Left cardiac atrium (tissue), 4 donors: ENCODE measurements at regions not wholly inside any gene's neighbourhood (a gene's known extent, or its start where the extent isn't known, plus 50 kb on each side); places are given as distances from the start of the nearest gene placed in this dataset.

Experiments
- ATAC-seq, 2 donors: fragments of 200-7000 bp; cut with Tn5 transposase; one replicate each; pipeline ENCODE4 v1.9.1; 2020; ENCODE audit warnings: mild to moderate bottlenecking in 2 of 2, moderate library complexity in 2 of 2
- DNase-seq: peaks from one replicate; pipeline ENCODE4 v3.0.0-alpha.2; 2020
- intact Hi-C, 2 donors: fragments of 100-400 bp; cut with DNase I; formaldehyde crosslinking; loops; one replicate each; pipeline versions ENCODE4 v1.14.1 to v1.15.1; 2022 to 2023
- donor health status: DM: no; HTN: yes; CAD: no.
- donor health status: DM: no; HTN: yes; CAD: no; lungs with severe emphysema.
- donor health status: DM: yes; HTN: yes; CAD: no.
- donor health status: Dilated cardiomyopathy.

- intact Hi-C loops, result no loop called here
- ATAC-seq (no peak), DNase-seq (no peak)
Observed at GRCh38 chr3:18019161-18019495, 276.7 kb upstream of the TBC1D5 start.

- ATAC-seq, result no peak
- intact Hi-C loops, result no loop called here
- no peak for DNase-seq
Observed at GRCh38 chr3:18018491-18019160, 276.2 kb upstream of the TBC1D5 start.

- no peak for DNase-seq
- intact Hi-C loops, result no loop called here
- no peak for ATAC-seq
Observed at GRCh38 chr3:18016366-18016765, 273.9 kb upstream of the TBC1D5 start.

GRCh38 chr3:18012933-18013332, 270.5 kb upstream of the TBC1D5 start:
- no peak for DNase-seq
- intact Hi-C loops, result no loop called here
- no peak for ATAC-seq

- no peak for DNase-seq
- peak in 1 of 2 donors; percentile 25 for ATAC-seq
- intact Hi-C loops, result no loop called here
Observed at GRCh38 chr3:18012436-18012835, 270.0 kb upstream of the TBC1D5 start.

- DNase-seq, result no peak
- intact Hi-C loops, result no loop called here
- ATAC-seq, result no peak
Observed at GRCh38 chr3:18011387-18011786, 269.0 kb upstream of the TBC1D5 start.

GRCh38 chr3:18010001-18010400, 267.6 kb upstream of the TBC1D5 start:
- intact Hi-C loops, result no loop called here
- DNase-seq (no peak), ATAC-seq (no peak)

- peak; percentile 69 to 79 for ATAC-seq
- DNase-seq, result peak; percentile 51
- intact Hi-C loops, result no loop called here
Observed at GRCh38 chr3:18008706-18009368, 266.4 kb upstream of the TBC1D5 start.

- peak; percentile 48 to 80 for ATAC-seq
- no peak for DNase-seq
- intact Hi-C loops, result no loop called here
Observed at GRCh38 chr3:18007980-18008379, 265.5 kb upstream of the TBC1D5 start.

- DNase-seq, result no peak
- ATAC-seq, result no peak
- intact Hi-C loops, result no loop called here
Observed at GRCh38 chr3:17995769-17996168, 253.3 kb upstream of the TBC1D5 start.

- DNase-seq (no peak), ATAC-seq (no peak)
- intact Hi-C loops, result no loop called here
Observed at GRCh38 chr3:17994167-17994566, 251.7 kb upstream of the TBC1D5 start.

- intact Hi-C loops, result no loop called here
- DNase-seq, result no peak
- no peak for ATAC-seq
Observed at GRCh38 chr3:17990390-17990789, 248.0 kb upstream of the TBC1D5 start.

GRCh38 chr3:17986348-17986816, 244.0 kb upstream of the TBC1D5 start:
- DNase-seq (no peak), ATAC-seq (no peak)
- intact Hi-C loops, result no loop called here

GRCh38 chr3:17985658-17986347, 243.4 kb upstream of the TBC1D5 start:
- no peak for DNase-seq
- intact Hi-C loops, result no loop called here
- no peak for ATAC-seq

- DNase-seq (no peak), ATAC-seq (no peak)
- intact Hi-C loops, result no loop called here
Observed at GRCh38 chr3:17983106-17983505, 240.7 kb upstream of the TBC1D5 start.

- intact Hi-C loops, result no loop called here
- no peak for DNase-seq
- ATAC-seq, result no peak
Observed at GRCh38 chr3:17982211-17982880, 239.9 kb upstream of the TBC1D5 start.

- DNase-seq (no peak), ATAC-seq (no peak)
- intact Hi-C loops, result no loop called here
Observed at GRCh38 chr3:17980863-17981262, 238.4 kb upstream of the TBC1D5 start.

GRCh38 chr3:17979911-17980310, 237.5 kb upstream of the TBC1D5 start:
- no peak for ATAC-seq
- intact Hi-C loops, result no loop called here
- no peak for DNase-seq

GRCh38 chr3:17979252-17979651, 236.8 kb upstream of the TBC1D5 start:
- ATAC-seq (peak; percentile 38 to 50), DNase-seq (peak; percentile 19)
- intact Hi-C loops, result no loop called here

- no peak for DNase-seq
- ATAC-seq, result no peak
- intact Hi-C loops, result no loop called here
Observed at GRCh38 chr3:17974206-17974841, 231.9 kb upstream of the TBC1D5 start.
